Vagina (tissue), 2 donors: ENCODE measurements at regions not wholly inside any gene's neighbourhood (a gene's known extent, or its start where the extent isn't known, plus 50 kb on each side); places are given as distances from the start of the nearest gene placed in this dataset.
"Not testable (repeated sequence)": the region's sequence is repeated elsewhere in the genome, so short reads cannot be mapped to it uniquely, and the experiment has no call there.

Experiments
- DNase-seq, 2 donors: peaks; one replicate each; pipeline ENCODE4 v3.0.0-alpha.2; 2017; ENCODE audit errors: extremely low spot score in 2 of 2
- H3K27ac ChIP-seq: fragments of 200-600 bp; sonication (generic); one replicate; pipeline ENCODE4 v1.5.1; 2019
- H3K27me3 ChIP-seq: fragments of 200-600 bp; sonication (generic); one replicate; pipeline ENCODE4 v1.5.1; 2019
- H3K36me3 ChIP-seq, 2 donors: fragments of 200-600 bp; sonication (generic); one replicate each; pipeline ENCODE4 v1.5.1; 2017 to 2019
- H3K4me1 ChIP-seq: fragments of 200-600 bp; sonication (generic); one replicate; pipeline ENCODE4 v1.5.1; 2019
- H3K4me3 ChIP-seq, 2 donors: fragments of 200-600 bp; sonication (generic); 1 replicate in 1 of 2; 2 replicates in 1 of 2; pipeline ENCODE4 v1.5.1; 2016 to 2019
- H3K9me3 ChIP-seq: fragments of 200-600 bp; sonication (generic); one replicate; pipeline ENCODE4 v1.5.1; 2019
- CTCF ChIP-seq, 3 experiments: fragments of 450-650 bp in 2 of 3; fragments of 200-600 bp in 1 of 3; sonication (generic) in 1 of 3; IDR thresholded peaks; one replicate each; pipeline ENCODE4 v1.5.1; 2017 to 2019; ENCODE audit warnings: antibody characterized with exemption in 3 of 3, mild to moderate bottlenecking in 2 of 3, moderate library complexity in 2 of 3
- POLR2A ChIP-seq, 2 donors: fragments of 450-650 bp; IDR thresholded peaks; one replicate each; pipeline ENCODE4 v1.6.1; 2017; ENCODE audit warnings: antibody characterized with exemption in 2 of 2, mild to moderate bottlenecking in 2 of 2, moderate library complexity in 2 of 2
- POLR2AphosphoS5 ChIP-seq, 2 donors: sonication (generic); formaldehyde crosslinking; IDR thresholded peaks; one replicate each; pipeline ENCODE4 v1.9.0; 2017; ENCODE audit warnings: antibody characterized with exemption in 2 of 2, mild to moderate bottlenecking in 2 of 2, low read depth in 1 of 2; ENCODE audit not compliant: insufficient read depth in 1 of 2
- intact Hi-C: fragments of 100-400 bp; cut with DNase I; formaldehyde crosslinking; loops from one replicate; pipeline ENCODE4 v1.15.1; 2023

GRCh38 chr2:210964141-210964764, 407.9 kb downstream of the CPS1 start:
- H3K36me3 ChIP-seq, result no peaks in the 10 kb centered on the region
- H3K27me3 ChIP-seq, result no peaks in the 10 kb centered on the region
- no peak for TF ChIP-seq POLR2AphosphoS5 (IDR thresholded peaks at IDR 0.05; ENCODE audit: insufficient read depth in 1 of 2, low read depth in 1 of 2)
- no peak for TF ChIP-seq POLR2A (IDR thresholded peaks at IDR 0.05)
- TF ChIP-seq CTCF (IDR thresholded peaks at IDR 0.05), result no peak
- H3K4me3 ChIP-seq, result no peak overlapping the region
- intact Hi-C loops, result no loop called here
- no peaks in the 10 kb centered on the region for H3K4me1 ChIP-seq
- no peak overlapping the region for H3K27ac ChIP-seq
- H3K9me3 ChIP-seq, result no peaks in the 10 kb centered on the region
- no peak for DNase-seq

- Histone ChIP-seq H3K4me3 (no peak overlapping the region), H3K4me1 (no peaks in the 10 kb centered on the region), H3K27me3 (no peaks in the 10 kb centered on the region), H3K27ac (no peak overlapping the region), H3K36me3 (no peaks in the 10 kb centered on the region), H3K9me3 (no peaks in the 10 kb centered on the region)
- TF ChIP-seq POLR2A (IDR thresholded peaks at IDR 0.05) (no peak), CTCF (IDR thresholded peaks at IDR 0.05) (no peak), POLR2AphosphoS5 (IDR thresholded peaks at IDR 0.05; ENCODE audit: insufficient read depth in 1 of 2, low read depth in 1 of 2) (no peak)
- intact Hi-C loops, result no loop called here
- DNase-seq, result no peak
These were observed 409.1 kb downstream of the CPS1 start for GRCh38 chr2:210965472-210965871.

GRCh38 chr2:210966330-210966729, 409.9 kb downstream of the CPS1 start:
- TF ChIP-seq CTCF (IDR thresholded peaks at IDR 0.05) (no peak), POLR2A (IDR thresholded peaks at IDR 0.05) (no peak), POLR2AphosphoS5 (IDR thresholded peaks at IDR 0.05; ENCODE audit: insufficient read depth in 1 of 2, low read depth in 1 of 2) (no peak)
- no peak for DNase-seq
- H3K4me3 ChIP-seq, result no peak overlapping the region
- H3K27ac ChIP-seq, result no peak overlapping the region
- H3K9me3 ChIP-seq, result no peaks in the 10 kb centered on the region
- no peaks in the 10 kb centered on the region for H3K36me3 ChIP-seq
- H3K4me1 ChIP-seq, result no peaks in the 10 kb centered on the region
- no peaks in the 10 kb centered on the region for H3K27me3 ChIP-seq
- intact Hi-C loops, result no loop called here

GRCh38 chr2:210971431-210971830, 415.0 kb downstream of the CPS1 start:
- H3K9me3 ChIP-seq, result no peaks in the 10 kb centered on the region
- intact Hi-C loops, result no loop called here
- no peak overlapping the region for H3K4me3 ChIP-seq
- no peaks in the 10 kb centered on the region for H3K36me3 ChIP-seq
- no peak overlapping the region for H3K27ac ChIP-seq
- no peaks in the 10 kb centered on the region for H3K27me3 ChIP-seq
- no peak for DNase-seq
- H3K4me1 ChIP-seq, result no peaks in the 10 kb centered on the region
- TF ChIP-seq POLR2A (IDR thresholded peaks at IDR 0.05), result no peak
- no peak for TF ChIP-seq POLR2AphosphoS5 (IDR thresholded peaks at IDR 0.05; ENCODE audit: insufficient read depth in 1 of 2, low read depth in 1 of 2)
- no peak for TF ChIP-seq CTCF (IDR thresholded peaks at IDR 0.05)

GRCh38 chr2:210986806-210987205, 430.4 kb downstream of the CPS1 start:
- intact Hi-C loops, H3K9me3 ChIP-seq, H3K4me1 ChIP-seq, H3K36me3 ChIP-seq, H3K27me3 ChIP-seq, H3K4me3 ChIP-seq, DNase-seq, H3K27ac ChIP-seq: not testable (repeated sequence)
